Left ventricle myocardium superior (tissue), 1 donor: ENCODE measurements at regions not wholly inside any gene's neighbourhood (a gene's known extent, or its start where the extent isn't known, plus 50 kb on each side); places are given as distances from the start of the nearest gene placed in this dataset.

Experiments used
- ATAC-seq: fragments of 200-7000 bp; cut with Tn5 transposase; one replicate; pipeline ENCODE4 v1.9.1; 2020; ENCODE audit warnings: mild to moderate bottlenecking, moderate library complexity
- DNase-seq: peaks from one replicate; pipeline ENCODE4 v3.0.0-alpha.2; 2020
- intact Hi-C: fragments of 100-400 bp; cut with micrococcal nuclease; formaldehyde crosslinking; loops from one replicate; pipeline ENCODE4 v1.11.0; 2022
- donor health status: DM: no; HTN: yes; CAD: no; lungs with severe emphysema.

DNA sequence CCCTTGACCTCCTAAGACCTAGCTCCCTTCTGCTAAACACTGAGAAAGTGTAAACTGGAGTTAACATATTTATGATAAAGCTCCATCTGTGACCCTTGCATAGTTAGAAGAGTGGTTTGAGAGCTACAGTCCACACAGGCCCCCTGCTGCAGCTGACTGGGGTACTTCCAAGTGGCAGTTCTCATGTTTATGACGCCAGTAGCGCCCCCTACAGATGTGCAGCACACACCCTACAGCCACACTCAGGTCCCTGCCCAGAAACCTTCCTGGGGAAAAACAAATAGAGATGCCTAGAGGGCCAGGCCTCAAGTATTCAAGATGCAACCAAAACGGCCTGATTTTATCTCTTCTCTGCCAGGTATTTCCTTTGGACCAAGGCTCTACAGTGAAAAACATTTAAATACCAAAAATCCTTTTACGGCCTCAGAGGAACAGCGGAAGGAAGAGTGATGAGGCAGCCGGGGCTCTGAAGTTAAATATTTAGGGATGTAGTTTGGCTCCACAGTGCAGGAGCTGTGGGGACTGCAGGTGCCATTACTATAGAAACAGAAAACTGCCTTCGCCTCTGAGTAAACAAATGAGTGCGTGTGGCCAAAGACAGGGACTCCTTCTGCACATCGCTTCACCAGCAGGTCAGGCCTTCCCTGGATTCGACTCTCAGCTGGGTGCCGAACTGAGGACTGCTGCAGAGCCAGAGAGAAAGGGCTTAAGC is 553.1 kb downstream of the EFNB2 start:
- no peak for DNase-seq
- intact Hi-C loops, result no loop called here

GRCh38 chr13:105979131-105980011 is 556.1 kb downstream of the EFNB2 start:
- intact Hi-C loops, result no loop called here
- no peak for DNase-seq
- ATAC-seq, result no peak

More for the DNA sequence above, 553.1 kb downstream of the EFNB2 start:
- ATAC-seq, result no peak

GRCh38 chr13:105974380-105974779 is 561.1 kb downstream of the EFNB2 start:
- intact Hi-C loops, result no loop called here

DNA sequence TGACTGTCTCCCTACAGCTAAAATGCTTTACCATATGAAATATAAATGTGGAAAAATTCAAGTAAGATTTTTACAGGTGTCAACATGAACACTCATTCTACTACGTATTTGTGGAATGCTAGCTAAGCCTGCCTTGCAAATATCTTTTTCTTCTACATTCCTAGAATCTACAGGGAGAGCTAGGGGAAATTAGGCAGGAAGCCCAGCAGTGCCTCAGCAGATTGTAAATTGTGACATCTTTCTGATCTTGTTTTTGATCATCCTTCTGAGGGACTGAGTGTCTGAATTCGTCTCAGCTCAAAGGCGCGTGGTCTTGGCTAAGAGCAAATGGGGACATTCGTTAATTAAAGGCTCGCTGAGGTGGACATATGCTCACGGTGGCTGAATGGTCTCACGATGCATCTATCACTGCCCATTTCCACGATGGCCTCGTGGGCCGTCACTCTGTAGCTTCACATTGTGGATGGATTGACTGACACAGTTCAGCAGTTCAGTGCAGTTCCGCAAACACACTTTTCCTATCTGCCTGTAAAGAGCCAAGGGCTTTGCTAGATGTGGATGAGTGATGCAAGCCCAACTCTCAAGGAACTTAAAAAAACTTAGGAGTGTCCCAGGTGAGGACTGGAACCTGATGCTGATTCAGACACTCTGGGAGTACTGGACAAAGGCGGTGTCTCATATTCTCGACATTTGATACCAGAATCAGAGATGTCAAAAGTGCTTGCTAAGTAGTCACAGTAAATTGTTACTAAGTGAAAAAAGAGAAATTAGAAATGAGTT is 562.5 kb downstream of the EFNB2 start:
- intact Hi-C loops, result no loop called here
- DNase-seq, result no peak
- ATAC-seq, result no peak

More at GRCh38 chr13:105974380-105974779, 561.1 kb downstream of the EFNB2 start:
- ATAC-seq (no peak), DNase-seq (no peak)

GRCh38 chr13:105972306-105972721 is 563.1 kb downstream of the EFNB2 start:
- DNase-seq (no peak), ATAC-seq (no peak)
- intact Hi-C loops, result no loop called here

DNA sequence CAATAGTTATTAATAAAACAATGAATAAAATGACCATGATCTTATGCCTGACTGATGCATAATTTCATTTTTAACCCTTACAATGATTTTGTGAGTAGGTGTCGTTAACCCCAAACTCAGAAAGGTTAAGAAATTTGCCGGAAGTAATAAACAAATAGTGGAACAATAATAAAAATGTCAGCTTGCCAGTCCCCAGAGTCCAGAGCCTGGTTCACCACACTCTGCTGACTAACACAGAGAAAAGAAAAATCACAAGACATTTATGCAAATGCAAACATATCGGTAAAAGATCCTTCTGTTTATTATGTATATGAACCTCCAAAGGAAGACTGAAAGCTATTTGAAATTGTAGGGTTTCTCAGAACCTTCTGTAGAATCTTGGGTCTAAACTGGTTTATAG is 563.7 kb downstream of the EFNB2 start:
- DNase-seq, result no peak
- no peak for ATAC-seq
- intact Hi-C loops, result no loop called here

DNA sequence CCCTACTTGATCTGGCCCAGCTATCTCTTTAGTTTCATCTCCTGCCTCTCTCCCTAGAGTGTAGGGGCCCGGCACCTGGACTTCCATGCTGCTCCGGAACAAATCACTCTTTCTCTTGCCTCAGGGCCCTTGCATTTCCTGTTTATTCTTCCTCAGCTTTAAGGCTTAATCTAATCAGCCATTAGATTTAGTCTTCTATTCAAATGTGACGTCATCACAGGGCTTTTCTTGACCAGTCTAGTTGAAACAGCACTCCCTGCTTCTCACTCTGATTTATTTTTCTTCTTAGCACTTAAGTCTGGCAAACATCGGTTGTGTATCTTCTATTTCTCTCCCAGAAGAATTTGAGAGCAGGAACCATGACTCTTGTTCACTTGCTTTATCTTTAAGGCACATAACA is 564.1 kb downstream of the EFNB2 start:
- DNase-seq (no peak), ATAC-seq (no peak)
- intact Hi-C loops, result no loop called here

GRCh38 chr13:105969761-105970160 is 565.7 kb downstream of the EFNB2 start:
- ATAC-seq, result no peak
- intact Hi-C loops, result no loop called here
- DNase-seq, result no peak

DNA sequence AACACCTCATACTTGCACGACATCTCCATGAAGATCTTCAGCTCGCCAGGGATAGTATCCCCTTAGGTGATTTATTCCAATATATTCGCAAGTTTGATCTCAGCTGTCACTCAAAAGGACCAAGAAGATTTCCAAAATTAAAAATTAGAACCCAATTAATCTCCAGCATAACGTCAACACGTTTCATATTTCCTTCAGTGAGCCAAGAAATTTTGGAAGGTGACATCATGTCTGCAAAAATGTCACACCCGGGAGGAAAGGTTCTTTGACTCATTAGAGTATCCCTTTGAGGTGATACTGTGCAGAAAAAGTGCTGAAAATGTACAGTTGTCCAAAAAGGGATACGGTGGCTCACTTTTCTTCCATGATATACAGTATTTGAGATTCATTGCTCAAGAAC is 569.6 kb downstream of the EFNB2 start:
- DNase-seq (no peak), ATAC-seq (no peak)
- intact Hi-C loops, result no loop called here

DNA sequence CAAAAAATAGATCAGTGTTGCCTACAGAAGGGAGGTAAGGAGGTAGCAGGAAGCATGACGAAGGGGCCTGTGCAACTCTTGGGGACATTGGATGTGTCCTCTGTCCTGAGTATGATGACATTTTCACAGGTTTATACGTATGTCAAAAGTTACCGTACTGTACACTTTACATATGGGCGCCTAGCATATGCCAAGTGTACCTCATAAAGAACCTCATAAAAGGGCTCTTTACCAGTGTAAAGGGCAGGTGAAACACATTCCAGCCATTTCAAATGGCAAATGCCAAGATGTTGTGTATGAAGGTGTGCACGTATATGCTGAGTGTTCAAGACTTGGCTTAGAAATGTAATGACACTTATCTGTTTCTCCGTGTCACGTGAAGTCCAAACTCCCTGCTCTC is 573.4 kb downstream of the EFNB2 start:
- no peak for ATAC-seq
- intact Hi-C loops, result no loop called here

GRCh38 chr13:105961438-105961837 is 574.0 kb downstream of the EFNB2 start:
- intact Hi-C loops, result no loop called here
- ATAC-seq (no peak), DNase-seq (no peak)

More for the DNA sequence above, 573.4 kb downstream of the EFNB2 start:
- no peak for DNase-seq

- ATAC-seq, result no peak
- no peak for DNase-seq
- intact Hi-C loops, result no loop called here
These were observed 575.1 kb downstream of the EFNB2 start for GRCh38 chr13:105960326-105960725.

GRCh38 chr13:105959876-105960275 is 575.6 kb downstream of the EFNB2 start:
- ATAC-seq, result no peak
- DNase-seq, result no peak
- intact Hi-C loops, result no loop called here

DNA sequence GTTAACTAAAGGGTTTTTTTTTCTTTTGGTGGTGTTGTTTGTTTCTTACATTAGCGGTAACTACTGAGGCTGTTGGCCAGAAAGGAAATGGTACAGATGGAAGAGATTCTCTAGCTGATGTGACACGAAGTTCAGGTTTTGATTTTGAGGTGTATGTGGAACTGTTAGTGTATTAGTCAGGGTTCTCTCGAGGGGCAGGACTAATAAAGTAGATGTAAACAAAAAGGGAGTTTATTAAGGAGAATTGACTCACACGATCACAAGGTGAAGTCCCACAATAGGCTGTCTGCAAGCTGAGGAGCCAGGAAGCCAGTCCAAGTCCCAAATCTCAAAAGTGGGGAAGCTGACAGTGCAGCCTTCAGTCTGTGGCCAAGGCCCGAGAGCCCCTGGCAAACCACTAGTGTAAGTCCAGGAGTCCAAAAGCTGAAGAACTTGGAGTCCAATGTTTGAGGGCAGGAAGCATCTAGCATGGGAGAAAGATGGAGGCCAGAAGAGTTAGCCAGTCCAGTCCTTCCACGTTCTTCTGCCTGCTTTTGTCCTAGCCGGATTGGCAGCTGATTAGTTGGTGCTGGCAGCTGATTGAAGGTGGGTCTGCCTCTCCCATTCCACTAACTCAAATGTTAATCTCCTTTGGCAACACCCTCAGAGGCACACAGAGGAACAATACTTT is 577.6 kb downstream of the EFNB2 start:
- intact Hi-C loops, result no loop called here
- DNase-seq (no peak), ATAC-seq (no peak)

DNA sequence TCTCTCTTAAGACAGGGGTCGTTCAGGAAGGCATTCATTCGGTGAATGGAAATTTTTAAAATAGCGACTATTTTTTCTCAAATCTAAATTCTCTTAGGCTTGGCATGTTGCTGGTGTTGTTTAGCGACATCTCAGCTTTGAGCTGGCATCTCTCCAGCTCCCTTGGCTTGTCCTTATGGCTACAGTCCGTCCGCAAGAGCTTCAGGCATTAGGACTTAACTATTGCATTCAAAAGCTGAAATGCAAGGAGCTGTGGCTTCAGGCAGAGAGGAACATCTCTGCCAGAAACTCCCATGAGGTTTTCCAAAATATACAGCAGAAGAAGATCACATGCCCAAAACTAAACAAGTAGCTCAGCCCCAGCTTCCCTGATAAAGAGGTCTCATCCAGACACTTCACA is 578.5 kb downstream of the EFNB2 start:
- ATAC-seq (no peak), DNase-seq (no peak)
- intact Hi-C loops, result no loop called here

GRCh38 chr13:105952973-105953290 is 582.5 kb downstream of the EFNB2 start:
- intact Hi-C loops, result no loop called here

GRCh38 chr13:105952233-105952972 is 583.1 kb downstream of the EFNB2 start:
- DNase-seq, result no peak
- intact Hi-C loops, result no loop called here
- ATAC-seq, result no peak

More at GRCh38 chr13:105952973-105953290, 582.5 kb downstream of the EFNB2 start:
- no peak for DNase-seq
- no peak for ATAC-seq

GRCh38 chr13:105948143-105948542 is 587.3 kb downstream of the EFNB2 start:
- no peak for ATAC-seq
- no peak for DNase-seq
- intact Hi-C loops, result no loop called here

DNA sequence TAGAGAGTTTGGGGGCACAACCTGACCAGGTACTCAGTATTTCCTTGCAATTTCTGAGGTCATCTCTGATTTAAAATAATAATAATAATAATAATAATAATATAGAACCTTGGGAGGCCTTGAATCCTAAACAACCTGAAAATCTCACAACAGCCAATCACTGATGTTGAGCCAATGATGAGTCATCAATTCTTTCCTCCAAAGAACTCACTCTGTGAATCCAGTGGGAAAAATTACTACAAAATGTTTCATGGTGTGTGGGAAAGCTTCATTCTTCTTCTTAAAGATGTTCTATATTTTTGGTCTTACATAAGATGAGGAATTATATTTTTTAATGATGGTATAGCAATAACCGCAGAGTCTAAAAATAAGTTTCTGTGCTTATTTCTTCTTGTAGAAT is 594.6 kb downstream of the EFNB2 start:
- ATAC-seq, result no peak
- intact Hi-C loops, result no loop called here
- DNase-seq, result no peak
